Peyer's patch (tissue), 4 donors: ENCODE measurements at regions not wholly inside any gene's neighbourhood (a gene's known extent, or its start where the extent isn't known, plus 50 kb on each side); places are given as distances from the start of the nearest gene placed in this dataset.

ENCODE experiments used
- CTCF ChIP-seq, 6 experiments: fragments of 450-650 bp in 4 of 6; fragments of 200-600 bp in 2 of 6; sonication (generic) in 1 of 6; IDR thresholded peaks; one replicate each; pipeline ENCODE4 v1.5.1; 2017 to 2019; ENCODE audit warnings: antibody characterized with exemption in 6 of 6, mild to moderate bottlenecking in 3 of 6, moderate library complexity in 1 of 6
- POLR2A ChIP-seq, 2 donors: fragments of 450-650 bp; IDR thresholded peaks; one replicate each; pipeline ENCODE4 v1.5.1; 2017; ENCODE audit warnings: antibody characterized with exemption in 2 of 2, mild to moderate bottlenecking in 2 of 2, moderate library complexity in 2 of 2

- TF ChIP-seq CTCF (IDR thresholded peaks at IDR 0.05): no peak
- no peak for TF ChIP-seq POLR2A (IDR thresholded peaks at IDR 0.05)
Measured at GRCh38 chr13:111518161-111518792, 197.8 kb downstream of the TEX29 start.
